ENCODE measurements at regions not wholly inside any gene's neighbourhood (a gene's known extent, or its start where the extent isn't known, plus 50 kb on each side); places are given as distances from the start of the nearest gene placed in this dataset.
"Not testable (repeated sequence)": the region's sequence is repeated elsewhere in the genome, so short reads cannot be mapped to it uniquely, and the experiment has no call there.

DNA sequence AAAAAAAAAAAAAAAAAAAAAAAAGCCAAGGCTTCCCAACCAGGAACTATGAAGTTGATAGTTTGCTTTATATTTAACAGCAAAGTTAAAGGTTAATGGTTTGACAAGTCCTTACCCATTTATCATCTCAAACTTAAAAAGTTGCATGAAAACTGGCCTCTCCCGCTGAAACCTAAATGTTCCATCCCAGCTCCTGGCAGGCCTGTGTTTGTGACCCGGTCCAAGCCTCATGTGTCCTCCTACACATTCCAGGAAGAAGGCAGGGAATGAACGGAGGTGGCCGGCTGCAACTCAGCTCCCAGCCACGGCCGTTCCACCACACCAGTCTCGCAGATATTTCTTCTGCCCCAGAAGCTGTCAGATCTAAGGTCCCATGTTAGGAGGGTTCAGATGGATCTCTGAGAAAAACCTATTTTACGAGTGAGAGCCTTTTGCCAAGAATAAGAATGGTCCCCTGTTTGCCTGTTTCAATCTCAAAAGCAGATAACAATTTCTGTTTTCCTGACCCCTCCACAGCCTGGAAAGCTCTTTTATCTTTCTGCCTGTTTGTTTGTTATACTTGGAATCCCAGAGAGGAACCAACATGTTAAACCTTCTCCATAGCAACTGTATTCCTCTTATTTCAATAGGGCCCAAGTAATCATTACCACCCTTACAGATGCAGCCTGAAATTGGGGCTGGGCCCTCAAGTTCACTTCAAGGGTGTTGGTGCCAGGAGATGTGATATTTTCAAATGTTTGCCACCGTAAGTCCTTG is 56.5 kb downstream of the KCTD12 start:
- no peak for DNase-seq

DNA sequence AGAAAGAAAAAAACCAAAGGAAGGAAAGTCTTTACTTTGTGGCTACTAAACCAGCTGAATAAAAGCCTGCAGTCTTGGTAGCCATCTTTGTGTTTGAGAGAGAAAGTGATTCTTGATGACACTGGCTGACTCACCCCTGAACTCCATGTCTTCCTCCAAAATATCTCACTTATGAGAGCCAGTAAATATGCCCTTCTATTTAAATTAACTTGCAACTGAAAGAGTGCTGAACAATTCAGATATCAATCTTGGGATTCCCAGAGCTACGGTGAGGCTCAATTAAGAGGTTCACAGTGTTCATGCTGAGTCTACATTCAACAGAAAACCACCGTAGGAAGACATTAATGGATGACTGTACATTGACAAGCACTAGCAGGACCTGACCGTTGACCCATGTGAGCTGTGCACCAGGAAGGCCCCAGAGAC is 57.9 kb downstream of the KCTD12 start:
- no peak for DNase-seq

DNA sequence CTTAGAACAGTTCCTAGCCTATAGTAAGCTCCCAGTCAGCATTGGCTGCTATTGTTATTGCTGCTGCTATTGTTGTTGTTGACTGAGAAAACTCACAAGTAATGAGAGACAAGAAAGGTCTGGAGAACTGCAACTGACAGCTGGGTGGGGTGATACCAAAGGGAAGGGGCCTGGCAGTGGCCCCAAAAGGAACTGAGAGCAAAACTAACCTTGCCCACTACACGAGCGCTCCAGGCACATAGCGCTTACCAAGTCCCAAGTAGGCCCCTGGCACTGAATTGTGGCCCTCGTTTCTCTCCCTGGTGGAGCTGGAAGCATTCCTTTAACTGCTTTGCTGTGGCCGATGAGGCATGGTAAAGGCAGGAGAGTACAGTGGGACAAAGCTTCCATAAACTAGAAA is 59.7 kb downstream of the KCTD12 start:
- DNase-seq: no peak

DNA sequence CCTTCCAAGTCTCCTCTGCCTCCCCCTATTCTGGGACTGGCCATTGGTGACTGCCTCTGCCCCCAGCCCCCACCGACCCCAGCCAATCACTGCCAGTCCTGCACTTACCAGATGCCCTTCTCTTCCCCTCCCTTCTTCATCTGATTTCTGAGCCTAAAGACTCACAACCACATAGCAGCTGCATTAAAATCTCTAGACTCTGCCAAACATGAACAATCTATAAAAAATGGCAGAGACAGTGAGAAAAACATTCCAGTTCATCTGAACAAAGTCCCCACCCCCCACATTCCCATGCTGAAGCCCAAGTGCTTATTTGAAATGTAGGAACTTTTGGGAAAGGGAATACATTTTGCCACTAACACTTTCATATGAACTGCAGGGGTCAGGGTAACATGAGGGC is 60.8 kb downstream of the KCTD12 start:
- DNase-seq: no peak

DNA sequence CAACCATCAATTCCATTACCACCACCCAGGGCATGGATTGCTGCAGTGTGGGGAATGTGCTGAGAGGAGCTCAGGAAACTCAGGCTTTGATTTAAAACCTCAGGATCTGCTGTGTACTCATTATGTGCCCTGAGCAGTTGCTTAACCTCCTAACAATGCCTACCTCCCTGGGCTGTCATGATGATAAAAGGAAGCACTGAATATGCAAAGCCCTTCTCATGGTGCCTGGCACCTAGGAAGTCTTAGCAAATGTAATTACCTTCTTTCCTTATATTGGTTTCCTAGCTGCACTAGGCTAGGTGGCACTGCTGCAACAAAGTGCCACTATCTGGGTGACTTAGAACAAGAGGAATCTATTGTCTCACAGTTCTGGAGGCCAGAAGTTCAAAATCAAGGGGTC is 62.2 kb downstream of the KCTD12 start:
- DNase-seq: no peak

DNA sequence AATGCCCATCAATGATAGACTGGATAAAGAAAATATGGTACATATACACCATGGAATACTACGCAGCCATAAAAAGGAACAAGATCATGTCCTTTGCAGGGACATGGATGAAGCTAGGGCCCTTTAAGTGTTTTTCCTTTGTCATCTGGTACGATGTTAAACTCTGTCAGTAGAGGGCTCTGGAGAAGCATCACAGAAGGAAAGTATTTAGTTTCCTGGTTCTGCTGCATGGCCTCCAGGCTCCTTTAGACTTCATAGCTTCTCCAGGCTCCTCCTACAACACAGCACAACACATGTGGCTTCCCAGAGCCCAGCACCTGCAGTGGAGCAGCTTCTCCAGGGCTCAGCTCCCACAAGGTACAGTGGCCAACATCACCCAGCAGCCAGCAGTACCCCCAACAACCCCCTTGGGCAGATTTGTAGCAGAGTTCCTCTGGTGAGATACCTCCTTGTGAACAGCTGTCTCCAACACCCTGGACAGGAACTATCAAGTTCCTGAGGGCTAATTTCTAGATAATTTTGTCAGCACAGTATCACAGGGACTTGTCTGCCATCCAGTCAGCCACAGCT is 63.4 kb downstream of the KCTD12 start:
- DNase-seq: no peak

DNA sequence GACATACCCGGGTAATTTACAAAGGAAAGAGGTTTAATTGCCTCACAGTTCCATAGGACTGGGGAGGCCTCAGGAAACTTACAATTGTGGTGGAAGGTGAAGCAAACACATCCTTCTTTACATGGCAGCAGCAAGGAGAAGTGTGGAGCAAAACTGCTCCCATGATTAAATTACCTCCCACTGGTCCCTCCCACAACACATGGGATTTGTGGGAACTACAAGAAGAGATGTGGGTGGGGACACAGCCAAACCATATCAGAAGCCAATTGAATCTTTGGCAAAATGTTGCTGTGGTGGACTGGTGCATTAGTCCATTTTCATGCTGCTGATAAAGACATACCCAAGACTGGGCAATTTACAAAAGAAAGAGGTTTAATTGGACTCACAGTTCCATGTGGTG is 65.0 kb downstream of the KCTD12 start:
- not testable (repeated sequence) for DNase-seq

DNA sequence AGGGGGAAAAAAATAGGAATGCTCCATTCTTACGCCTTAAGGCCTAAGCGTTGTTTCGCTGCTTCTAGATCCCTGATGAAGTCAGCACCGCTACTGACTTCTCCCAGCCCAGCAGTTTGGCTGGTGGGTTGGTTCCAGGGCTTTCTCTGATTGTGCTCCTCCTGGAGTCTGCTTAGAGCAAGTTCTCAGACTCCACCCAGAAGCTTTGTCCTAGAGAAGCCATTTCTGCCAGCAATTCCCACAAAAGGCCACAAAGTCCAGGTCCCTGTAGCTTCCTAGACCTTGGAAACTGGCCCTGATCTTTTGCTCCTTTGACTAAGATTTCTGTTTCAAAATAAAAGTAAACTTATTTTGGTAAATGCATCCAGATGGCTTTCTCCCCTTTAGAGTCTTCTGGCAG is 65.4 kb downstream of the KCTD12 start:
- DNase-seq: no peak

DNA sequence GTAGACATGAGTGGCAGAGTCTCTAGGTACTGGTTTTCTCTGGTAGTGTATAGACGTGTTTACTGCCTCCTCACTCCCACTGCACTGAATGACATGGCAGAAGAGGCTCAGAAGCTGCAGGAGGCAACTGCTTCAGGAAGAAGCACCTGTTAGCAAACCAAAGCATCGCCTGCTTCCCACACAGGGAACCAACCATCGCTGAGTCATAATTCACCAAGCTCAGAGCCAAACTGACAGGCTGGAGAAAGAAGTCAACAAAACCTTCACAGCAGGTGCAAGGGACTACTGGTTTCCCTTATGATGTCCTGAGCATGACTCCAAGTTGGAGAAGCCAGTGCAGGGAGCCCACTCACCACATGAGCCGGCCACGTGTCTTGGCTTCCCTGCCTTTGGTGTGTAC is 69.8 kb downstream of the KCTD12 start:
- no peak for DNase-seq

DNA sequence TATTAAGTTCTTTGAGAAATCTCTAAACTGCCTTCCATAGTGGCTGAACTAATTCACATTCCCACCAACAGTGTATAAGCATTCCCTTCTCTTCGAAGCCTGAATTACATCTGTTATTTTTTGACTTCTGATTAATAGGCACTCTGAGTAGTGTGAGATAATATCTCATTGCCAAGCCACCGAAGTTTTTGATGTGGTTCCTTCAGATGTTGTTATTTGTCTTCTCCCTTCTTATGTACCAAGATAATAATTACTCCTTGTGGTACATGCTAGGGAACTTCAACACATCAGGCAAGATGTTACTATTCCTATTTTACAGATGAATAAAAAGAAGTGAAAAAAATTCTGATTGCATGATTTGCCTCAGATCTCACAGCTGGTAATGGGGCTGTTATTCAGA is 70.9 kb downstream of the KCTD12 start:
- no peak for DNase-seq

DNA sequence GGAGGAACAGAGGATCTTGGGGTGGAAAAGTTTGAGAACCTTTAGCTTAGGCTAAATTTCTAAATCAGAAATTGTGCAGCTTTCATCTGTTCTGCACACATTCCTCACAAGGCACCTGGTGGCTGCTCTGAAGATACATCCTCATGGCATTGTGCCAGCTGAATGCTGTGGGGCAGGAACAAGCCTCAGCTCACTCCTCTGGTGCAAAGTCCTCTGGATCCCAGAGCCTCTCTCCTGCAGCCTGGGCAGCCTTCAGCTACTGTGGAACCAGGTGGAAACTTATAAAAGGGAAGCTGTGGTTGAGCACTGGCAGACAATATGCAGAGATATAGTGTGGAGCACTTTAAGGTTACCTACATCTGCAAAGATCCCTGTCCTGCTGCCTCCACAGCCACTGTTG is 72.3 kb downstream of the KCTD12 start:
- no peak for DNase-seq

DNA sequence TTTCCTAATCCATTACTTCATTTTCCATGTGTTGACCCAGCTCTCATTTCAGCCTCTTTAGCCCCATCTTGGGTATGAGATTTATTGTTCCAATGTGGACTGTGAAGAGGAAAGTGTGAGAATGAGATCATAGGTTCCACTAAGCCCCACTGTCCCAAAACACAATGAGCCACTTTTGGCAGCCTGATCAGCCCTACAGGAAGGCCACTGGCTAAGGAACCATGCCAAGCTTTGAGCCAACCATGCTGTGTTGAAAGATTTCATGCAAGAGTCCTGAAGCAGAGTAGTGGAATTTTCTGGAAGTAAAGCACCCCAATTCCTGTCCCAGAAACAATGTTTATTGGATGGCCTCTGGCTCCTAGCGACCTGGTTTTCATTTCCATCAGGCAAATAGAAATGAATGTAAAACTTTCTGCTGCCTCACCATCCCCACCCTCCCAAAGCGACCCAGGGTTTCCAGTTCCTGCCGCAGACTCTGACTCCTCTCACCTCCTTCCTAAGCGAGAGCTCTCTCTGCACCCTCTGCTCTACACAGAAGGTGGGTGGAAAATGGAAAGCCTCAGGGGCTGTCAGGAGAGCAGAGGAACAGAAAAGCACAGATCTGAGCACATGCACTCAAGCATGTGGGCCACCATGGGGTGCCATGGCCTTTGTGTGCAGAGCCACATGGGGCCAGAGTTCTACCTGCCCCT is 73.1 kb downstream of the KCTD12 start:
- no peak for DNase-seq

DNA sequence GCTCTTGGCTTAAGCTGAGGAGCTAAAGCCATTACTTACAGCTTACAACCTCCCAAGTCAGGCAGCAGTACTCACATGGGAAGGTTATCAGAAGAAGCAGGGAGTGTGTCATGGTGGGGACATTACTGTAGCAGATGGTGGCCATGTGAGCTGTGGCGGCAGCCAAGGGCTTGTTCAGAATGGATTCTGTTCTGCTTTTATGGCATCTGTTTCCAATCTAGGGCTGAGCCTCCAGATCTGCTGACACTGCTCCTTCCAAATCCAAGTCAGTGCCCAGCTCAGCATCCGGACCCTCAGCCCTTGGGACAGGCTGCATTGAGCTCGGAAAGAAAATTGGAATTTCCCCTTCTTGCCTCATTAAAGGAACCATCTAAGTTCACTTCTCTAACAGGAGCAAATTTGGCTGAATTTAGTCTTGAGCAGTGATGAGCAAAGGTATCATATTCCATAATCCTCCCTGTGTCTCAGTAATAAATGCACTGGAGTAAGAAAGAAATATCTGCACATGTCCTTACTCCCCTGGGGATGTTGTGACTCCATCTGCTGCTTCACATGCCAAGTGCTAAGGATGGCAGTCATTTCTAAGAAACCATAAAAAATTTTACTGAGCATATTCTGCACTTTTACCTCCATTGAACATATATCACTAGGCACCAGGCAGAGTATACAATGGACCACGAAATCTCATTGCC is 73.9 kb downstream of the KCTD12 start:
- no peak for DNase-seq

DNA sequence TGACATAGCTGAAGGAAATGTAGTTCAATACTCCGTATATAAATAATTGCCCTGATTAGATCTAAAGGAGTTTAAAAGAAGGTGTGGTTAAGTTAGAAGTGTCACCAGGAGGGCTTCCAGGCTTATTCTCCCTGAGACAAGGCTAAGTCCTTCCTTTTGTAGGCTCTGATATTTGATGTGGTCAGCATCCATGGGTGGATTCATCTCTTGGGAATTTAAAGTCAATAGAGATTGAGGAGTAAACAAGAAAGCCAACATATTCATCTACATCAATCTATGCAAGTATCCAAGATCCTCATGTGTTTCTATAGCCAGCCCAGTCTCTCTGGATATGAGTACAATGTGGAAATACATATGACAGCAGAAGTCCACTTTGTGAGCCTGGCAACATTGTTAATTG is 76.8 kb downstream of the KCTD12 start:
- DNase-seq: no peak

DNA sequence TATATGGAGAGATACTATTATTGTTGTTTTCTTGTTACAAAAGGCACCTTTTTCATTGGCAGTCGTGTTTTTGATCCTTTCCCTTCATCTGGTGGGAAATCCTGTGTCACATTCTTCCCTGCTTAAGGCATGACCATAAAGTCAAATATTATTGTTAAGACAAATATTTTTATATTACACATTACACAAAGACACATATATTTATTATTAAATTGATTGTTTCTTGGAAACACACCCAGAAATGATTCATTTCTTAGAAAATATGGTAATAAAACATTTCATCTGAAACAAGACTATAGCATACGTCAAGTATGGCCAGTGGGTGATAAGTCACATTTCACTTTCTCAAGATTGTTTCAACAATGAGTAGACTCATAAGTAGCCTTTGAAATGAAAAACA is 77.3 kb downstream of the KCTD12 start:
- no peak for DNase-seq

DNA sequence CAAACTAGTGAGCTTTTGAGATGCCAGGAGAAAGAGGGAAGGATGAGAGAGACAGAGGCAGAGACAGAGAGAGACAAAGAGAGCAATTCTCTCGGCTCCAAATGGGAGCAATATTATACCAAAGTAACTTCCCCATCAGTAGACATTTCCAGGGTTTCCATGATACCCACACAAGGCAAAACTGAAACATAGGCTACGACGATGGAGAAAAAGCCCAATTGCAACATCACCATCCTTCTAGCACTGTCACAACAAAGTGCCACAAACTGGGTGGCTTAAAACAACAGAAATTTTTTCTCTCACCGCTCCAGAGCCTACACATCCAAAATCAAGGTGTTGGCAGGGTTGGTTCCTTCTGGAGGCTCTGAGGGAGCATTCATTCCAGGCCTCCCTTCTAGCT is 81.4 kb downstream of the KCTD12 start:
- no peak for DNase-seq

DNA sequence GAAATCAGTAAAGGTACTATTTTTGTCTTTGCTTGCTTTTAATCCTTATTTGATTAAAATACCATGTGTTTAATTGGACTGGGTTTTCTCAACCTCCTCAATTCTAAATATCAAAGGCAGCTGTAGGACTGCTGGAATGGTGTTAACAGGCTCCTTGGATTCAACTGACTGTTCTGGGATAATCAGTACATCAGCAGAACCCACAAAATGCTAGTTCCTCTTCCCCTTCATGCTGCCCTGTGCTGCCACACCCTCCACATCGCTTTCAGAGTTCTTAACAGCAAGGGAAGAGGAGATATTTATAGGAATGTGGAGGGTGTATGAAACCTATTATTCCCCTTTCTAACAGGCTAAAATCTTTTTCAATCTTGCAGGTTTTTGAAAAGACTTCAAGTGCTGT is 82.4 kb downstream of the KCTD12 start:
- DNase-seq: no peak

DNA sequence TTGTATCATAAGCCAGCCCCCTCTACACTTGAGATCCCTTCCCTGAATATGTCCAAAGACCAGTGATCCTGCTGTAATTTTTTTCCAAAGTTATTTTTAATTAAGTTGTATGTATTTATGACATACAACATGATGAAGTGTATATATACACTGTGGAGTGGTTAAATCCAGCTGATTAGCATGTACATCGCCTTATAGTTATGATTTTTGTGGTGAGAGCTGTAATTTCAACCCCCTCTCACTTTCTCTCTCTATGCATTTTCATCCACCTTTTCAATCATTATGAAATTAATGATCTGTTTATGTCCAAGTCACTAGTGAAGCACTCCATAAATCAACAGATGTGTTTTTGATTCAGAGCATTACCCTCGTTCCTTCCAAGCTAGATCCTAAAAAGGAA is 85.3 kb downstream of the KCTD12 start:
- DNase-seq: no peak

DNA sequence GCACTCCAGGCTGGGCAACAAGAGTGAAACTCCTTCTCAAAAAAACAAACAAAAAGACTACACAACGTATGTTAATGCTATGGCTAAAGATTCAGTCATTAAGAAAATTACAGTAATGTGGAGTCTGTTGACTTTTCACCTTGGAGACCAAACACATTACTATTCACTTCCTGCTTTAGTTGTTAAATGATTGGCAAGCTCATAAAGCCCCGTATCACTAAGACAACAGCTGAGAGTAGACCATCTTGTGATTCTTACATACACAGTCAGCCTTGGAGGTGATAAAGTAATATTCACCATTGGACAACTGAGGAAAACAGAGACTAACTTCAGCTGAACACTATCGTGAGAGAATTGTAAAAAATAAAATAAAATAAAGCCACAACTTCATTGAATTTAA is 86.5 kb downstream of the KCTD12 start:
- DNase-seq: no peak

DNA sequence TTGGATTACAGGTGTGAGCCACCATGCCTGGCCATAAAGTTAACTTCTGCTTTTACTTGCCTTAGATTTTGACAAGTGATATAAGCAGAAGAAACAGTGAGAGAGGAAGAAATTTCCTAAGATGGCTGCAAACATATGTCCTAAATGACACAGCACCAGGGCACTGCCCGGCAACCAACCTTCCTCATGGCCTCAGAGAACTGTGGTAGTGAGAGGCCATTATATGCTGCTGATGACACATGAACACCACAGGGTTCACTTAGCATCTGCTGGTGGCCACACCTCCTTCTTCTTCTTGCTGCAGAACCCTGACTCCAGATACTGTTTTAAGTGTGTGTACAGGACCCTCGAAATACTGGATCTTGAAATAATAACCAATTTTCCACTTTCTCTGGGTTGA is 88.2 kb downstream of the KCTD12 start:
- no peak for DNase-seq

DNA sequence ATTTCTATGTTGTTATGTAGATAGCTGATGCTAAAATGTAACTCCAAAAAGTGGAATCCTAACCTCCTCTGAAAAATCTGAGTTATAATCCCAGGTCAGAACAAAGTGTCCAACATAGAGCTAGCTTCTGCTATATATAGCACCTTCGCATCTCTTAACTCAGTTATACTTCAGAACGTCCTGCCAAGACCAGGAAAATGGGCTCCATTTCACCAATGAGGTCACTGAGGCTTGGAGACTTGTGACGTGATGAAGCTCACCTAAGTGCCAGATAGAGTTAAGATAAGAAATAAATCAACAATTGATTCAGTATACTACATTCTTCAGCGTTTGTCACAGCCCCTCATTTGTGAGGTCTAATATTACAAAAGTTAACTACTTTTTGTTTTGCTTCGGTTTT is 88.8 kb downstream of the KCTD12 start:
- no peak for DNase-seq

DNA sequence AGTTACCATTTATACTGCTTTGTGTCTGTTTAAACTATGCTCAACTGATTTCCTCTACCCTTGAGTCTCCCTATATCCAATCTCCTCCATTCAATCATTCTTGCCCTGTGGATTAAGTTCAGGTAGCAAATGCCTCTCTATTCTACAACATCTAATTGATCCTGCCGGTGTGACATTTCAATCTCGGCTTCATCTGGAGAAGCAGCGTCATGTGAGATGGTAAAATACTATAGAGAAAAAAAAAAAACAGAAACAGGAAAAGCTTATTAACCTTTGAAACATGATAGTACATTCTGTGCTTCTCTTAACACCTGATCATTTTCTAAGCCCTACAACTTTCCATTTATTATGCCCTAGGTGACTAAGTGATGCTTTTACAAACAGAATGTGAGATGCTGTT is 89.4 kb downstream of the KCTD12 start:
- DNase-seq: no peak

DNA sequence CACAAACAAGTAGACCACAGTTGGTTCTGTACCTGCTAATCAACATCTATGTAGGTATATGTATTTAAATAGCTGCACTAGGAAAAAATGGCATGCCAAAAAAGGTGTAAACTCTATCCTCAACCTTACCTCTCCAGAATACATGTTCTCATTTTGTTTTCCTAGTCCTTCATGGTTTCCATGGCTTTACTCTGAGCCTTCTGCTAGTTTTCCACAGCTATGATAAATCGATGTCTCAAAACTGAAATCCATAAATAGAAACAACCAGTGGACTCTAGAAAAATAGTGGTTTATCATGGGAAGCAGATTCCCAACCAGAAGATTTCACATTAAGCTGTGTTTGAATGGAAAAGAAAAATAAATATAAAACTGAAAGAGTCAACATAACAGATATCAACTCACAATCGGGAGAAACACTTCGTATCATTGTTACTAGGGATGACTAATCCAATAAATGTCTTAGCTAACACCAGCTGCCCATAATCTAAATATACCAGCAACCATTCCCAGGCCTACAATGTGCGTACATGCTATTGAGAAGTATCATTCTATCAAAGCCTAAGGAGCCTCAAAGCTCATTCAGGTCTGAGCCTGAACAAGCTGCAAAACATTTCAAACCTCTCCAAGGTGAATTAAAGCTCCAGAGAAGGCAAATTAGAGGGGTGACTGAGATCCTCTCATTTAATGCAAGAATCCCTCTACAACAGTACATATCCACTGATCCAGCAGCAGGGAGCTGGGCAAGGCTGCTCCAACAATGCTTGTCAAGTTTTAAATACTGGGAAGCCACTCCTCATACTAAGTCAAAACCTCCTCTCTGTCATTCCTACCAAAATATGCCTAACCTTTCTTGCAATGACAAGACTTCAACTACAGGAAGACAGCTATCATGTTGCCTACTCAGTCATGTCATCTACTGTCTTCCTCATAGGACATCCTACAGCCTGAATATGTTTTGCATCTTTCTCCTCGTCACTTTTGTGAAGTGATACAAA is 90.2 kb downstream of the KCTD12 start:
- DNase-seq: no peak

All from bone marrow (tissue), 2 donors.